ACC112 (cell line): ENCODE measurements at regions not wholly inside any gene's neighbourhood (a gene's known extent, or its start where the extent isn't known, plus 50 kb on each side); places are given as distances from the start of the nearest gene placed in this dataset.

Source experiments
- H2AFZ ChIP-seq: fragments of 200-600 bp; sonication (generic); one replicate; pipeline ENCODE4 v1.6.0; 2017; ENCODE audit warnings: antibody characterized with exemption, low read length; ENCODE audit not compliant: unreplicated experiment
- H3K27ac ChIP-seq: fragments of 200-600 bp; sonication (generic); 2 replicates; pipeline ENCODE4 v1.5.1; 2014; ENCODE audit warnings: low read depth, mild to moderate bottlenecking, antibody characterized with exemption, low read length, moderate library complexity
- H3K27me3 ChIP-seq: fragments of 200-600 bp; sonication (generic); 2 replicates; pipeline ENCODE4 v1.6.1; 2014; ENCODE audit warnings: mild to moderate bottlenecking, antibody characterized with exemption, low read length, moderate library complexity, mixed read lengths; ENCODE audit not compliant: insufficient read depth
- H3K36me3 ChIP-seq: fragments of 200-600 bp; sonication (generic); 2 replicates; pipeline ENCODE4 v1.6.1; 2016; ENCODE audit warnings: mild to moderate bottlenecking, antibody characterized with exemption, low read length, moderate library complexity, mixed read lengths; ENCODE audit not compliant: insufficient read depth
- H3K4me1 ChIP-seq: fragments of 200-600 bp; sonication (generic); one replicate; pipeline ENCODE4 v1.6.1; 2016; ENCODE audit warnings: low read length, mixed read lengths; ENCODE audit not compliant: insufficient read depth, unreplicated experiment, control insufficient read depth
- H3K4me3 ChIP-seq: fragments of 200-600 bp; sonication (generic); 2 replicates; pipeline ENCODE4 v1.5.1; 2014; ENCODE audit warnings: mild to moderate bottlenecking, low read depth, low read length
- H3K79me2 ChIP-seq: fragments of 200-600 bp; sonication (generic); one replicate; pipeline ENCODE4 v1.6.0; 2016; ENCODE audit warnings: low read length; ENCODE audit not compliant: control insufficient read depth, unreplicated experiment, insufficient read depth

DNA sequence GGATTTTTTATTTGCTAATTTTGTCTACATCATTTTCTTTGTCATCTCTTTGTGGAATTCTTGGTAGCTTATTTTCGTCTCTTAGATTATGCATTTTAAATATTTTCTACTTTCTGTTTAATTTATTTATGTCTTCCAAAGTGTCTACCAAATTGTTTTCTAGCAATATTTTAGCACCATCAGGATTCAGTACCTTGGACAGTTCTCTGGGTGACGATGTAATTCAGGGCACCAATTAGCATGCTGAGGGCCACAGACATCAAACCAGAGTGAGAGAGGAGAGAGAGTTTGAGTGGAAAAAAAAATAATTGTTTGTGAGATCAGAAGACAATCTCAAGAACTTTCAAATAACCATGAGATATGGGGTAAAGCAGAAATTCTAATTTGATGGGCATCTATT lies 169.8 kb upstream of the CXADR start:
- H2AFZ ChIP-seq, result no peak overlapping the region

DNA sequence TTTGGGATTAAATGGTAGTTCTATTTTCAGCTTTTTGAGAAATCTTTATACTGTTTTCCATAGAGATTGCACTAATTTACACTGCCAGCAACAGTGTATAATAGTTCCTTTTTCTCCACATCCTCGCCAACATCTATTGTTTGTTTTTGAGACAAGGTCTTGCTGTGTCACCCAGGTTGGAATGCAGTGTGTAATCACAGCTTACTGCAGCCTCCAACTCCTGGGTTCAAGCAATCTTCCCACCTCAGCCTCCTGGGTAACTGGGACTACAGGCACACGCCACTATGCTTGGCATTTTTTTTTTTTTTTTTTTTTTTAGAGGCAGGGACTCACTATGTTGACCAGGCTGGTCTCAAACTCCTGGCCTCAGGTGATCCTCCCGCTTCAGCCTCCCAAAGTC lies 164.5 kb upstream of the CXADR start:
- Histone ChIP-seq H3K4me1 (no peaks in the 10 kb centered on the region), H3K27ac (no peak overlapping the region), H2AFZ (no peak overlapping the region), H3K4me3 (no peak overlapping the region), H3K79me2 (no peaks in the 10 kb centered on the region), H3K36me3 (no peaks in the 10 kb centered on the region), H3K27me3 (no peaks in the 10 kb centered on the region; the same call in 1 of the 2 replicates)

More for the DNA sequence above, 169.8 kb upstream of the CXADR start:
- H3K27ac ChIP-seq, result no peak overlapping the region
- H3K4me3 ChIP-seq, result no peak overlapping the region
- H3K27me3 ChIP-seq, result no peaks in the 10 kb centered on the region
- no peaks in the 10 kb centered on the region for H3K36me3 ChIP-seq
- no peaks in the 10 kb centered on the region for H3K4me1 ChIP-seq
- H3K79me2 ChIP-seq, result no peaks in the 10 kb centered on the region

DNA sequence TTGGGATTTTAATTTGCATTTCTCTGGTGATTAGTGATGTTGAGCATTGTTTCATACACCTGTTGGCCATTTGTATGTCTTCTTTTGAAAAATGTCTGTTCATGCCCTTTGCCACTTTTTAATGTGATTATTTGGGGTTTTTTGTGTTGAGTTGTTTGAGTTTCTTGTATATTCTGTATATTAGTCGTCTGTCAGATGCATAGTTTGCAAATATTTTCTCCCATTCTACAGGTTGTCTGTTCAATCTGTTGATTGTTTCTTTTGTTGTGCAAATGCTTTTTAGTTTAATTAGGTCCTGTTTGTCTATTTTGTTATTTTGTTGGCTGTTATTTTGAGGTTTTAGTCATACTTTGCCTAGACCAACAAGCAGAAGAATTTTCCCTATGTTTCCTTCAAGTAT lies 164.0 kb upstream of the CXADR start:
- H2AFZ ChIP-seq, result no peak overlapping the region

DNA sequence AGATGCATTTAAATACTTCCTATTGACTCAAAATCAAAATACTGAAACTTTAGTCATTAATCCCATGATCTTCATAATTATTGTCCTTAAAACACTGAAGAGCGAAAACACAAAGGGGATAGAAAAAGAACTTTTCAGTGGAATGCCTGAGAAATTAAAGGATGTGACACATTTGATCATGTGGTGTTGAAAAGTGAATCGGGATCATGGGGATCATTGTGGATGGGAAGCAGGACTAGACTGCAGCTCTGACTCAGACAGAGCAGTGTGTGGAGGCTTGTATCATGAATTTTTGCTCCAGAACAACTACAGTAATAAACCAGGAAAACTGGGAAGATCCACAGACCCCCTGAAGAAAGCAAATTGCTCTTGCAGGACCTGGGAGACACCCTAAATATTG lies 161.1 kb upstream of the CXADR start:
- Histone ChIP-seq H3K27ac (no peak overlapping the region), H3K79me2 (no peaks in the 10 kb centered on the region), H3K36me3 (no peaks in the 10 kb centered on the region), H3K4me1 (no peaks in the 10 kb centered on the region), H2AFZ (no peak overlapping the region), H3K27me3 (no peaks in the 10 kb centered on the region; the same call in 1 of the 2 replicates), H3K4me3 (no peak overlapping the region)

More for the DNA sequence above, 164.0 kb upstream of the CXADR start:
- no peak overlapping the region for H3K4me3 ChIP-seq
- H3K27ac ChIP-seq, result no peak overlapping the region
- no peaks in the 10 kb centered on the region for H3K79me2 ChIP-seq
- no peaks in the 10 kb centered on the region for H3K36me3 ChIP-seq
- no peaks in the 10 kb centered on the region; the same call in 1 of the 2 replicates for H3K27me3 ChIP-seq
- H3K4me1 ChIP-seq, result no peaks in the 10 kb centered on the region

DNA sequence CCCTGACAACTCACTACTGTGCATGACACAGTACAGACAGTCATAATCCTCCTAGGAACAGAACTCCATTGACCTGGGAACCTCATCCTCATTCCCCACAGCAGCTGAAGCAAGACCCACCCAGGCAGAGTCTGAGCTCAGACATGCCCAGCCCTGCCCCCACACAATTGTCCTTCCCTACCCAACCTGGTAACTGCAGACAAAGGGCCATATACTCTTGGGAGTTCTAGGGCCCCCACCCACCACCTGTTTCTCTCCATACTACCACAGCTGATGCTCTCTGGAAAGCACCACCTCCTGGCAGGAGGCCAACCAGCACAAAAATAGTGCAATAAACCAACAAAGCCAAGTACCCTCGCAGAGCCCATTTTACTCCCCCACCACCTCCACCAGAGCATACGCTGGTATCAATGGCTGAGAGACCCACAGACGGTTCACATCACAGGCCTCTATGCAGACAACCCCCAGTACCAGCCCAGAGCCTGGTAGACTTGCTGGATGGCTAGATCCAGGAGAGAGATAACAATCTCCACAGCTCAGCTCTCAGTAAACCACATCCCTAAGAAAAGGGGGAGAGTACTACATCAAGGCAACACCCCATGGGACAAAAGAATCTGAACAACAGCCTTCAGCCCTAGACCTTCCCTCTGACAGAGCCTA lies 159.7 kb upstream of the CXADR start:
- H3K4me1 ChIP-seq, result no peaks in the 10 kb centered on the region
- no peak overlapping the region for H2AFZ ChIP-seq
- no peak overlapping the region for H3K27ac ChIP-seq
- peaks cover 5% of the 10 kb centered on the region for H3K27me3 ChIP-seq
- no peak overlapping the region for H3K4me3 ChIP-seq
- no peaks in the 10 kb centered on the region for H3K79me2 ChIP-seq
- no peaks in the 10 kb centered on the region for H3K36me3 ChIP-seq

DNA sequence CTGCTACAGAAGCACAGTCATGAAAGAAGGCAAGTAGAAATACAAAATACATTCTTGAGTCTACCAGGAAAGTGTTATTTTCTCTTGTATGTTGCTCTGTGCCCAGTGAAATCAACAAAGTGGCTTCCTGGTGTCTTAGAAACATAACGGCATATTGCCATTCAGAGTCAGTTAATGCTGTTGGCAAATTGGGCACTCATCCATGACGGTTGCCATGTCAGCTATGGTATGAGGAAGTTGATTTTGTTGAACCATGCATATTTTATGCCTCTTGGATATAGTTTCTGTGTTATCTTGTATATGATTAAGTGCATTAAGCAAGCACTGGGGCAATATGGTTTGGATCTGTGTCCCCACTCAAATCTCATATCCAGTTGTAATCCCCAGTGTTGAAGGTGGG lies 153.1 kb upstream of the CXADR start:
- Histone ChIP-seq H3K79me2 (no peaks in the 10 kb centered on the region), H2AFZ (no peak overlapping the region), H3K27me3 (peaks cover 5% of the 10 kb centered on the region; the same call in 1 of the 2 replicates), H3K27ac (no peak overlapping the region), H3K4me1 (no peaks in the 10 kb centered on the region), H3K36me3 (no peaks in the 10 kb centered on the region), H3K4me3 (no peak overlapping the region)

DNA sequence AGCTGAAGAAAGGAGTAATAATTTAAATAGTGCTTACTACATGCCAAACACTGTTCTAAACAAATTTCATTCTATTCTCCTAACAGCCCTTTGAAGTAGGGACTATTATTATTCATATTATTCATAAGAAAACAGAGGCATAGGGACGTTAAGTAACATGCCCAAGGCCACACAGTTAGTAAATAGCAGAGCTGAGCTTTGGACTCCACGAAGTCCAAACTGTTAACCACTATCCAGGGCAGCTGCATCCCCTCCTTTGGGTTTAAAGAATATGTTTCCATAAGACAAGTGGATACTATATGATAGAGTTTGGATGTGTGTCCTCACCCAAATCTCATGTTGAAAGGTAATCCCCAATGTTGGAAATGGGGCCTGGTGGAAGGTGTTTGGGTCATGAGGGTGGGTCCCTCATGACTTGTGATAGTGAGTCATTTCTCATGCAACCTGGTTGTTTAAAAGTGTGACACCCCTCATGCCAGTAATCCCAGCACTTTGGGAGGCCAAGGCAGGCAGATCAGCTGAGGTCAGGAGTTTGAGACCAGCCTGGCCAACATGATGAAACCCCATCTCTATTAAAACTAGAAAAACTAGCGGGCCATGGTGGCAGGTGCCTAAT lies 144.0 kb upstream of the CXADR start:
- H3K27me3 ChIP-seq, result peaks cover 26% of the 10 kb centered on the region
- H3K27ac ChIP-seq, result no peak overlapping the region
- H3K4me1 ChIP-seq, result no peaks in the 10 kb centered on the region
- no peak overlapping the region for H3K4me3 ChIP-seq
- H3K36me3 ChIP-seq, result no peaks in the 10 kb centered on the region
- no peaks in the 10 kb centered on the region for H3K79me2 ChIP-seq
- no peak overlapping the region for H2AFZ ChIP-seq

DNA sequence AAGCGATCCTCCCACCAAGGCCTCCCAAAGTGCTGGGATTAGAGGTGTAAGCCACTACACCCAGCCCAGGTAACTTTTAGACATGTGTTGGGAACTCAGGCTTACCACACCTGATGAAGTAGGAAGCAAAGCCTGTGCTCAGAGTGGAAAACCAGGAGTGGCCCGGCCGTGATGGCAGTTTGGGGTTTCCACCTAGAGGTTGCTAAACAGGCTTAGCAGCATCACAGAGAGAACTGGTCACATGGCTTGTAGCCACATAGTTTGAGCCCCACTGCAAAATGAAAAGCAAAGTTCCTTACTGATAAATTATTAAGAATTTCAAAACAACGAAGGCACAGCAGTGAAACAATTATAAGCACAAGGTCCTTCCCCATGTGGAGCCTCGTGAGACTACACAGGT lies 142.6 kb upstream of the CXADR start:
- peaks cover 26% of the 10 kb centered on the region for H3K27me3 ChIP-seq
- no peaks in the 10 kb centered on the region for H3K4me1 ChIP-seq
- no peak overlapping the region for H3K27ac ChIP-seq
- H3K4me3 ChIP-seq, result no peak overlapping the region
- H3K36me3 ChIP-seq, result no peaks in the 10 kb centered on the region
- H3K79me2 ChIP-seq, result no peaks in the 10 kb centered on the region
- H2AFZ ChIP-seq, result no peak overlapping the region

DNA sequence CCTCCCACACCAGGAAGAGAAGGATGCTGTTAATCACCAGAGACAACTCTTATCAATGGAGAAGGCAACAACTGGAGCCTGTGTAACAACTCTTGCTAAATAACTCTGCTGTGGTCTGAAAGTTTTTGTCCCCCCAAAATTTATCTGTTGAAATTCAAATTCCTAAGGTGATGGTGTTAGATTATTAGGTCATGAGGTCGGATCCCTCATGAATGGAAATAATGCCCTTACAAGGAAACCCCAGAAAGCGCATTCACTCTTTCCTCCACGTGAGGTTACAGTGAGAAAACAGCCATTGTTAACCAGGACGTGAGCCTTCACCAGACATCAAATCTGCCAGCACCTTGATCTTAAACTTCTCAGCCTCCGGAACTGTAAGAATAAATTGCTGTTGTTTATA lies 141.9 kb upstream of the CXADR start:
- Histone ChIP-seq H3K27ac (no peak overlapping the region), H3K4me3 (no peak overlapping the region), H3K36me3 (no peaks in the 10 kb centered on the region), H3K27me3 (peaks cover 26% of the 10 kb centered on the region), H3K79me2 (no peaks in the 10 kb centered on the region), H2AFZ (no peak overlapping the region), H3K4me1 (no peaks in the 10 kb centered on the region)

DNA sequence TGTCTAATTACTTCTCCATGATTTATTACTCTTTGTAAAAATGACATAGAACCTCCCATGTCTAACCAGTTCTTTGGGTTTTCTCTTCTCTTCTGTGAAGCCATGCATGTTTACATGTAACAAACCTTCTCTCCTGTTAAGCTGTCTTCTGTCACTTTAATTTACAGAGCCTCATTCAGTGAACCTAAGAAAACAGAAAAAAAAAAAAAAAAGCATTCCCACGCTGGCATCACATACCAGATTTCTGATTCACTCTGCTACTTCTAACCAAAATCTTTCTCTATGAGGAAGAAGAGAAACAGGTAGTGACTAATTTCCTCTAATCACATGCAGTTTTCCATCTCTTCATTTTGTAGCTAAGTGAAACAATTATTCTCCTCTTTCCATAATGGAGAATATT lies 141.4 kb upstream of the CXADR start:
- Histone ChIP-seq H3K27me3 (peaks cover 26% of the 10 kb centered on the region), H3K4me1 (no peaks in the 10 kb centered on the region), H3K4me3 (no peak overlapping the region), H3K79me2 (no peaks in the 10 kb centered on the region), H2AFZ (no peak overlapping the region), H3K27ac (no peak overlapping the region), H3K36me3 (no peaks in the 10 kb centered on the region)

DNA sequence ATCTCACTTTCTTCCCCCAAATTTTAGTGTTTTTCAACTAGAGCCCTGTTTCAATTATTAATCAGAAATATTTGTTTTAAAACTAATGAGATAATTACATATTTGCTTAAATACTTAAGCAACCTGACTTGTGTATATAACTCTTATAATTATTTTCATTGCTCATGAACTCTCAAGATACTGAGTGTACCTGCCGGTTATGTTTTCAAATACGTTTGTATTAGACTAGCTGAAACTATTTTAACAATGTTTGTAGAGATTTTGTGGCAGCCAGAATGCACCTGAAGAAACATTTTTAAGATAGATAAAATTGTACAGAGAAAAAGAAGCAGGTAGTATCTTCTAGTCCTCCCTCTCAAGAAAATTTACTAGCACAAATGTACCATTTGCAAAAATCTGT lies 140.6 kb upstream of the CXADR start:
- H3K36me3 ChIP-seq, result no peaks in the 10 kb centered on the region
- no peaks in the 10 kb centered on the region for H3K4me1 ChIP-seq
- H3K4me3 ChIP-seq, result no peak overlapping the region
- H3K79me2 ChIP-seq, result no peaks in the 10 kb centered on the region
- H3K27ac ChIP-seq, result no peak overlapping the region
- H3K27me3 ChIP-seq, result peaks cover 26% of the 10 kb centered on the region
- H2AFZ ChIP-seq, result no peak overlapping the region
